DOHH2 (cell line): ENCODE measurements at regions not wholly inside any gene's neighbourhood (a gene's known extent, or its start where the extent isn't known, plus 50 kb on each side); places are given as distances from the start of the nearest gene placed in this dataset.

Source experiments
- EZH2phosphoT487 ChIP-seq: fragments of 200-600 bp; sonication (generic); IDR thresholded peaks from 2 replicates; pipeline ENCODE4 v1.6.1; 2017; ENCODE audit warnings: borderline replicate concordance, mild to moderate bottlenecking, antibody characterized with exemption, low read length, moderate library complexity, mixed read lengths
- TF ChIP-seq, protein P1 (sequence below): fragments of 200-600 bp; sonication (generic); IDR thresholded peaks from one replicate; pipeline ENCODE4 v1.5.1; 2014; ENCODE audit warnings: antibody characterized with exemption, mild to moderate bottlenecking, low read depth, low read length; ENCODE audit not compliant: poor library complexity, severe bottlenecking

GRCh38 chr3:150146991-150147761 is 176.5 kb upstream of the PFN2 start:
- TF ChIP-seq, protein P1, sequence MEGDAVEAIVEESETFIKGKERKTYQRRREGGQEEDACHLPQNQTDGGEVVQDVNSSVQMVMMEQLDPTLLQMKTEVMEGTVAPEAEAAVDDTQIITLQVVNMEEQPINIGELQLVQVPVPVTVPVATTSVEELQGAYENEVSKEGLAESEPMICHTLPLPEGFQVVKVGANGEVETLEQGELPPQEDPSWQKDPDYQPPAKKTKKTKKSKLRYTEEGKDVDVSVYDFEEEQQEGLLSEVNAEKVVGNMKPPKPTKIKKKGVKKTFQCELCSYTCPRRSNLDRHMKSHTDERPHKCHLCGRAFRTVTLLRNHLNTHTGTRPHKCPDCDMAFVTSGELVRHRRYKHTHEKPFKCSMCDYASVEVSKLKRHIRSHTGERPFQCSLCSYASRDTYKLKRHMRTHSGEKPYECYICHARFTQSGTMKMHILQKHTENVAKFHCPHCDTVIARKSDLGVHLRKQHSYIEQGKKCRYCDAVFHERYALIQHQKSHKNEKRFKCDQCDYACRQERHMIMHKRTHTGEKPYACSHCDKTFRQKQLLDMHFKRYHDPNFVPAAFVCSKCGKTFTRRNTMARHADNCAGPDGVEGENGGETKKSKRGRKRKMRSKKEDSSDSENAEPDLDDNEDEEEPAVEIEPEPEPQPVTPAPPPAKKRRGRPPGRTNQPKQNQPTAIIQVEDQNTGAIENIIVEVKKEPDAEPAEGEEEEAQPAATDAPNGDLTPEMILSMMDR, result no peak
- no peak for TF ChIP-seq EZH2phosphoT487
